Neural cell (in vitro differentiated cells): ENCODE measurements at regions not wholly inside any gene's neighbourhood (a gene's known extent, or its start where the extent isn't known, plus 50 kb on each side); places are given as distances from the start of the nearest gene placed in this dataset.
"Not testable (repeated sequence)": the region's sequence is repeated elsewhere in the genome, so short reads cannot be mapped to it uniquely, and the experiment has no call there.

Experiments used
- H2AFZ ChIP-seq: fragments of 200-600, 300-800 bp; sonication (generic), shearing (Covaris generic); 2 replicates; pipeline ENCODE4 v1.6.0; 2014; ENCODE audit warnings: low read depth, mild to moderate bottlenecking, antibody characterized with exemption, low read length, moderate library complexity
- H3F3A ChIP-seq: fragments of 200-600 bp; shearing (Covaris generic); 2 replicates; pipeline ENCODE4 v1.6.1; 2016; ENCODE audit warnings: mild to moderate bottlenecking, moderate library complexity, mixed read lengths, antibody characterized with exemption, low read length; ENCODE audit not compliant: insufficient read depth, poor library complexity, severe bottlenecking
- H3K27ac ChIP-seq: fragments of 200-600, 300-800 bp; sonication (generic), shearing (Covaris generic); 2 replicates; pipeline ENCODE4 v1.5.1; 2014; ENCODE audit warnings: mild to moderate bottlenecking, low read length, moderate library complexity
- H3K27me3 ChIP-seq: fragments of 300-800, 200-600 bp; sonication (generic), shearing (Covaris generic); 2 replicates; pipeline ENCODE4 v1.6.0; 2014; ENCODE audit warnings: mild to moderate bottlenecking, low read depth, low read length, moderate library complexity; ENCODE audit not compliant: insufficient read depth
- H3K36me3 ChIP-seq: fragments of 300-800, 200-600 bp; sonication (generic), shearing (Covaris generic); 2 replicates; pipeline ENCODE4 v1.5.1; 2014; ENCODE audit warnings: mild to moderate bottlenecking, antibody characterized with exemption, low read length, moderate library complexity; ENCODE audit not compliant: insufficient read depth
- H3K4me2 ChIP-seq: fragments of 300-800, 200-600 bp; sonication (generic), shearing (Covaris generic); 2 replicates; pipeline ENCODE4 v1.6.0; 2014; ENCODE audit warnings: mild to moderate bottlenecking, low read length
- H3K4me3 ChIP-seq: fragments of 300-800, 200-600 bp; sonication (generic), shearing (Covaris generic); 2 replicates; pipeline ENCODE4 v1.5.1; 2014; ENCODE audit warnings: mild to moderate bottlenecking, low read length, moderate library complexity
- H3K79me2 ChIP-seq: fragments of 200-600 bp; shearing (Covaris generic); replicated peaks from 2 replicates; pipeline ENCODE4 v1.6.0; 2014; ENCODE audit warnings: mild to moderate bottlenecking, low read length, moderate library complexity; ENCODE audit not compliant: insufficient read depth
- H3K9ac ChIP-seq: fragments of 300-800, 200-600 bp; sonication (generic), shearing (Covaris generic); 2 replicates; pipeline ENCODE4 v1.6.1; 2016; ENCODE audit warnings: mild to moderate bottlenecking, low read length, mixed read lengths
- H3K9me2 ChIP-seq: fragments of 200-600 bp; shearing (Covaris generic); 2 replicates; pipeline ENCODE4 v1.6.1; 2016; ENCODE audit warnings: mild to moderate bottlenecking, low read length, mixed read lengths; ENCODE audit not compliant: insufficient read depth
- H3K9me3 ChIP-seq: fragments of 200-600, 300-800 bp; sonication (generic), shearing (Covaris generic); 2 replicates; pipeline ENCODE4 v1.6.1; 2016; ENCODE audit warnings: mild to moderate bottlenecking, mixed run types, low read length, moderate library complexity, mixed read lengths
- H4K20me1 ChIP-seq: fragments of 200-600 bp; shearing (Covaris generic); 2 replicates; pipeline ENCODE4 v1.6.1; 2016; ENCODE audit warnings: mild to moderate bottlenecking, mixed run types; ENCODE audit not compliant: insufficient read depth
- EP300 ChIP-seq: fragments of 450-650 bp; conservative IDR thresholded peaks from 2 replicates; pipeline ENCODE4 v1.6.1; 2014; ENCODE audit warnings: antibody characterized with exemption, mild to moderate bottlenecking, moderate library complexity; ENCODE audit not compliant: poor library complexity, severe bottlenecking
- EZH2 ChIP-seq: fragments of 200-600, 300-800 bp; shearing (Covaris generic), sonication (generic); IDR thresholded peaks from 2 replicates; pipeline ENCODE4 v1.6.1; 2014; ENCODE audit warnings: antibody characterized with exemption, low read length, borderline replicate concordance, mild to moderate bottlenecking; ENCODE audit not compliant: insufficient read depth, poor library complexity, severe bottlenecking
- MXI1 ChIP-seq: fragments of 450-650 bp; conservative IDR thresholded peaks from 2 replicates; pipeline ENCODE4 v1.6.1; 2014; ENCODE audit warnings: antibody characterized with exemption, mild to moderate bottlenecking; ENCODE audit not compliant: poor library complexity, severe bottlenecking
- POLR2AphosphoS5 ChIP-seq: IDR thresholded peaks from 2 replicates; pipeline ENCODE4 v1.6.1; 2012
- RAD21 ChIP-seq: fragments of 450-650 bp; conservative IDR thresholded peaks from 2 replicates; pipeline ENCODE4 v1.6.1; 2014; ENCODE audit warnings: antibody characterized with exemption, mild to moderate bottlenecking, moderate library complexity
- SMC3 ChIP-seq: fragments of 450-650 bp; conservative IDR thresholded peaks from 2 replicates; pipeline ENCODE4 v1.6.1; 2014; ENCODE audit warnings: antibody characterized with exemption, mild to moderate bottlenecking, moderate library complexity; ENCODE audit not compliant: poor library complexity
- TAF1 ChIP-seq: IDR thresholded peaks from 2 replicates; pipeline ENCODE4 v1.6.1; 2012; ENCODE audit warnings: low read depth
- TF ChIP-seq, protein P1 (sequence below): IDR thresholded peaks from 2 replicates; pipeline ENCODE4 v1.6.1; 2012; ENCODE audit warnings: borderline replicate concordance
- TF ChIP-seq, protein P2 (sequence below): fragments of 450-650 bp; IDR thresholded peaks from 2 replicates; pipeline ENCODE4 v1.5.1; 2014; ENCODE audit warnings: antibody characterized with exemption, mild to moderate bottlenecking, moderate library complexity; ENCODE audit not compliant: poor library complexity, severe bottlenecking

DNA sequence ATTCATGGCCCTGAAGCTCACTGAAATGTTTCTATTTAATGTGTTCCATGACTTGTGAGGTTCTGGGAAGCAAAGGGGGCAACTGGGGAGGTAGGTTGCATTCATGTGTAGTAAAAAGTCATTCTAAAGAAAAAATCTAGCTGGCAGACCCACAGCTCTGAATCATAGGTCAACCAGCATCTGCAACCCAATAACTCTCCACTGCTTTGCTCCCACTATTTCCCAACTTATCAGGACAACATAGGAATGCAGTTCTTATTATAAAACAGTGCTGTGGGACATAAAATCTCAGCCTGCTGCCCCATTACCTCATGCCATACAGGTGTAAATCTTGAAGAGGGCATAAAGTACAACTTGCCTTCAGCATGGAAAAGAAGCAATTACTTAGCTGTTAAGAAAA is 576.1 kb upstream of the PTBP2 start:
- Histone ChIP-seq H3K9ac (no peak overlapping the region), H2AFZ (no peak overlapping the region), H3F3A (no peaks in the 10 kb centered on the region), H3K9me3 (no peaks in the 10 kb centered on the region), H3K79me2 (no peaks in the 10 kb centered on the region), H3K9me2 (no peaks in the 10 kb centered on the region), H3K4me2 (no peak overlapping the region), H3K36me3 (no peaks in the 10 kb centered on the region), H3K27ac (no peak overlapping the region), H3K4me3 (no peak overlapping the region), H3K27me3 (no peaks in the 10 kb centered on the region), H4K20me1 (no peaks in the 10 kb centered on the region)
- TF ChIP-seq POLR2AphosphoS5, result no peak
- no peak for TF ChIP-seq RAD21
- TF ChIP-seq MXI1, result no peak
- TF ChIP-seq EZH2, result no peak
- no peak for TF ChIP-seq EP300

DNA sequence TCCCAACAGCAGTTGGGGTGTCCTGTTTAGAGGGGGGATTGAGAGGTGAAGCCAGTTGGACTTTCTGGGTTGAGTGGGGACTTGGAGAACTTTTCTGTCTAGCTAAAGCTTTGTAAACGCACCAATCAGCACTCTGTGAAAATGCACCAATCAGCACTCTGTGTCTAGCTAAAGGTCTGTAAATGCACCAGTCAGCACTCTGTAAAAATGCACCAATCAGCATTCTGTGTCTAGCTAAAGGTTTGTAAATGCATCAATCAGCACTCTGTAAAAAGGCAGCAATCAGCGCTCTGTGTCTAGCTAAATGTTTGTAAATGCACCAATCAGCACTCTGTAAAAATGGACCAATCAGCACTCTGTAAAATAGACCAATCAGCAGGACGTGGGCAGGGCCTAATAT is 568.6 kb upstream of the PTBP2 start:
- H3K9ac ChIP-seq, H3K4me2 ChIP-seq, H3K4me3 ChIP-seq, H3K27me3 ChIP-seq, H3K36me3 ChIP-seq, H3K9me2 ChIP-seq, H3F3A ChIP-seq, H3K27ac ChIP-seq, H3K9me3 ChIP-seq, H2AFZ ChIP-seq, H3K79me2 ChIP-seq, H4K20me1 ChIP-seq: not testable (repeated sequence)

DNA sequence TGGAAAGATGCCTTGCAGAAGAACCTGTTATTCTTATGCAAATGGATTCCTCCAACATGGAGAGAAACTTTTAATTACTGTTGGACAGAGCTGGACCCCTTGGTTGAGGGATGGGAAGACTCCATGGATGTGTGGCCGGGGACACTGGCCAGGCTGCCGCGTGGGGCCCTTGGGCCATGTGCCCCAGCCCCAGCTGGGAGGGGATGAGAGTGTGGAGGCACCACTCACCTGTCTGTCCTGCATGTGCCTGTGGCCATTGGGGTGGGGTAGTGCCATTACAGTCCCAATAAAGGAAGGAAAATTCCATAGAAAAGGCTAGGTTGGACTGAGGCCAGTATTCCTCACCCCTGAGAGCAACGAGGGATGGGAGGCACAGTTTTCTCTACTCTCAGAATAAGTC is 564.5 kb upstream of the PTBP2 start:
- Histone ChIP-seq H3K9ac (no peak overlapping the region), H3K27me3 (no peaks in the 10 kb centered on the region), H3K79me2 (no peaks in the 10 kb centered on the region), H3K4me3 (no peak overlapping the region), H3K27ac (no peak overlapping the region), H4K20me1 (no peaks in the 10 kb centered on the region), H2AFZ (no peak overlapping the region), H3K36me3 (no peaks in the 10 kb centered on the region), H3K4me2 (no peak overlapping the region), H3K9me3 (no peaks in the 10 kb centered on the region), H3F3A (no peaks in the 10 kb centered on the region), H3K9me2 (no peaks in the 10 kb centered on the region)
- TF ChIP-seq MXI1 (no peak), EP300 (no peak), EZH2 (no peak), TAF1 (no peak), SMC3 (no peak), POLR2AphosphoS5 (no peak), RAD21 (no peak)
- TF ChIP-seq, protein P1, sequence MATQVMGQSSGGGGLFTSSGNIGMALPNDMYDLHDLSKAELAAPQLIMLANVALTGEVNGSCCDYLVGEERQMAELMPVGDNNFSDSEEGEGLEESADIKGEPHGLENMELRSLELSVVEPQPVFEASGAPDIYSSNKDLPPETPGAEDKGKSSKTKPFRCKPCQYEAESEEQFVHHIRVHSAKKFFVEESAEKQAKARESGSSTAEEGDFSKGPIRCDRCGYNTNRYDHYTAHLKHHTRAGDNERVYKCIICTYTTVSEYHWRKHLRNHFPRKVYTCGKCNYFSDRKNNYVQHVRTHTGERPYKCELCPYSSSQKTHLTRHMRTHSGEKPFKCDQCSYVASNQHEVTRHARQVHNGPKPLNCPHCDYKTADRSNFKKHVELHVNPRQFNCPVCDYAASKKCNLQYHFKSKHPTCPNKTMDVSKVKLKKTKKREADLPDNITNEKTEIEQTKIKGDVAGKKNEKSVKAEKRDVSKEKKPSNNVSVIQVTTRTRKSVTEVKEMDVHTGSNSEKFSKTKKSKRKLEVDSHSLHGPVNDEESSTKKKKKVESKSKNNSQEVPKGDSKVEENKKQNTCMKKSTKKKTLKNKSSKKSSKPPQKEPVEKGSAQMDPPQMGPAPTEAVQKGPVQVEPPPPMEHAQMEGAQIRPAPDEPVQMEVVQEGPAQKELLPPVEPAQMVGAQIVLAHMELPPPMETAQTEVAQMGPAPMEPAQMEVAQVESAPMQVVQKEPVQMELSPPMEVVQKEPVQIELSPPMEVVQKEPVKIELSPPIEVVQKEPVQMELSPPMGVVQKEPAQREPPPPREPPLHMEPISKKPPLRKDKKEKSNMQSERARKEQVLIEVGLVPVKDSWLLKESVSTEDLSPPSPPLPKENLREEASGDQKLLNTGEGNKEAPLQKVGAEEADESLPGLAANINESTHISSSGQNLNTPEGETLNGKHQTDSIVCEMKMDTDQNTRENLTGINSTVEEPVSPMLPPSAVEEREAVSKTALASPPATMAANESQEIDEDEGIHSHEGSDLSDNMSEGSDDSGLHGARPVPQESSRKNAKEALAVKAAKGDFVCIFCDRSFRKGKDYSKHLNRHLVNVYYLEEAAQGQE, result no peak
- TF ChIP-seq, protein P2, sequence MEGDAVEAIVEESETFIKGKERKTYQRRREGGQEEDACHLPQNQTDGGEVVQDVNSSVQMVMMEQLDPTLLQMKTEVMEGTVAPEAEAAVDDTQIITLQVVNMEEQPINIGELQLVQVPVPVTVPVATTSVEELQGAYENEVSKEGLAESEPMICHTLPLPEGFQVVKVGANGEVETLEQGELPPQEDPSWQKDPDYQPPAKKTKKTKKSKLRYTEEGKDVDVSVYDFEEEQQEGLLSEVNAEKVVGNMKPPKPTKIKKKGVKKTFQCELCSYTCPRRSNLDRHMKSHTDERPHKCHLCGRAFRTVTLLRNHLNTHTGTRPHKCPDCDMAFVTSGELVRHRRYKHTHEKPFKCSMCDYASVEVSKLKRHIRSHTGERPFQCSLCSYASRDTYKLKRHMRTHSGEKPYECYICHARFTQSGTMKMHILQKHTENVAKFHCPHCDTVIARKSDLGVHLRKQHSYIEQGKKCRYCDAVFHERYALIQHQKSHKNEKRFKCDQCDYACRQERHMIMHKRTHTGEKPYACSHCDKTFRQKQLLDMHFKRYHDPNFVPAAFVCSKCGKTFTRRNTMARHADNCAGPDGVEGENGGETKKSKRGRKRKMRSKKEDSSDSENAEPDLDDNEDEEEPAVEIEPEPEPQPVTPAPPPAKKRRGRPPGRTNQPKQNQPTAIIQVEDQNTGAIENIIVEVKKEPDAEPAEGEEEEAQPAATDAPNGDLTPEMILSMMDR, result no peak
